H1 (cell line): ENCODE measurements at regions not wholly inside any gene's neighbourhood (a gene's known extent, or its start where the extent isn't known, plus 50 kb on each side); places are given as distances from the start of the nearest gene placed in this dataset.

ENCODE experiments used
- CTCF ChIA-PET: fragments of 300-600 bp; sonication (Branson Sonifier 250); formaldehyde crosslinking; loops from one replicate; lab custom pipeline; 2021; ENCODE audit not compliant: partially characterized antibody; lab: Charles Lee
- POLR2A ChIA-PET: fragments of 300-600 bp; sonication (Branson Sonifier 250); formaldehyde crosslinking; loops from one replicate; lab custom pipeline; 2021; ENCODE audit warnings: inconsistent platforms; ENCODE audit not compliant: partially characterized antibody; lab: Charles Lee
- DNase-seq, 2 experiments: peaks; one replicate each; pipeline versions ENCODE4 v3.0.0 to v3.0.0-alpha.2; 2010 to 2022; ENCODE audit warnings: low spot score in 2 of 2, low read depth in 1 of 2, mixed read lengths in 1 of 2
- FAIRE-seq: peaks from 2 replicates; lab custom pipeline; 2011; peaks lifted over from hg19 to GRCh38; lab: Jason Lieb, UNC
- H2AFZ ChIP-seq: 2 replicates; pipeline ENCODE4 v1.8.1; 2012; ENCODE audit warnings: low read length, inconsistent platforms
- H2AK5ac ChIP-seq: 2 replicates; pipeline ENCODE4 v1.6.1; 2013; ENCODE audit warnings: low read depth, low read length
- H2BK120ac ChIP-seq: replicated peaks from 2 replicates; pipeline ENCODE3; 2013; ENCODE audit warnings: low read depth, low read length, inconsistent platforms
- H2BK12ac ChIP-seq: 2 replicates; pipeline ENCODE4 v1.6.1; 2013; ENCODE audit warnings: low read depth, low read length
- H2BK15ac ChIP-seq: 2 replicates; pipeline ENCODE4 v1.6.1; 2013; ENCODE audit warnings: low read length
- H2BK20ac ChIP-seq: 2 replicates; pipeline ENCODE4 v1.6.1; 2013; ENCODE audit warnings: low read length
- H2BK5ac ChIP-seq: 2 replicates; pipeline ENCODE4 v1.6.1; 2013; ENCODE audit warnings: low read depth, low read length
- H3K14ac ChIP-seq: 2 replicates; pipeline ENCODE4 v1.6.1; 2013; ENCODE audit warnings: inconsistent platforms; ENCODE audit not compliant: insufficient read length
- H3K18ac ChIP-seq: 2 replicates; pipeline ENCODE4 v1.6.1; 2013; ENCODE audit warnings: low read length; ENCODE audit errors: extremely low read depth
- H3K23ac ChIP-seq: 2 replicates; pipeline ENCODE4 v1.6.1; 2013; ENCODE audit warnings: inconsistent platforms; ENCODE audit not compliant: insufficient read length
- H3K23me2 ChIP-seq: 2 replicates; pipeline ENCODE4 v1.6.1; 2013; ENCODE audit warnings: low read depth, low read length
- H3K27ac ChIP-seq: 2 replicates; pipeline ENCODE4 v1.6.1; 2011; ENCODE audit warnings: low read depth, low read length, inconsistent platforms
- H3K27me3 ChIP-seq, 4 experiments: replicated peaks in 1 of 4; 1 replicate in 1 of 4; 2 replicates in 3 of 4; pipeline versions ENCODE4 v1.6.1 to v1.8.1; 2011 to 2013; ENCODE audit warnings: low read length in 3 of 4, mild to moderate bottlenecking in 3 of 4, inconsistent platforms in 2 of 4, mixed read lengths in 2 of 4, moderate library complexity in 1 of 4; ENCODE audit not compliant: control insufficient read depth in 3 of 4, insufficient read depth in 3 of 4; ENCODE audit errors: extremely low read depth in 1 of 4
- H3K36me3 ChIP-seq, 4 experiments: 2 replicates each; pipeline versions ENCODE4 v1.6.1 to v1.8.1; 2011 to 2013; ENCODE audit warnings: mild to moderate bottlenecking in 4 of 4, low read length in 3 of 4, moderate library complexity in 2 of 4, control low read depth in 1 of 4, inconsistent platforms in 1 of 4; ENCODE audit not compliant: insufficient read depth in 4 of 4, control insufficient read depth in 2 of 4
- H3K4ac ChIP-seq: replicated peaks from 2 replicates; pipeline ENCODE3; 2013; ENCODE audit warnings: low read length, low read depth, mixed read lengths, inconsistent platforms; ENCODE audit not compliant: insufficient read length
- H3K4me1 ChIP-seq, 4 experiments: replicated peaks in 1 of 4; 1 replicate in 1 of 4; 2 replicates in 3 of 4; pipeline versions ENCODE4 v1.6.1 to v1.8.1; 2011 to 2013; ENCODE audit warnings: low read length in 3 of 4, inconsistent platforms in 2 of 4, mixed read lengths in 1 of 4; ENCODE audit not compliant: insufficient read depth in 4 of 4, control insufficient read depth in 3 of 4
- H3K4me2 ChIP-seq, 2 experiments: 2 replicates each; pipeline versions ENCODE4 v1.6.1 to v1.8.1; 2011 to 2013; ENCODE audit warnings: low read depth in 2 of 2, low read length in 2 of 2, control low read depth in 1 of 2, inconsistent platforms in 1 of 2, mild to moderate bottlenecking in 1 of 2; ENCODE audit not compliant: insufficient read depth in 1 of 2
- H3K4me3 ChIP-seq, 4 experiments: fragments of 200-600, 300-600 bp in 1 of 4; sonication (generic), shearing (Covaris generic), sonication (Bioruptor Twin) in 1 of 4; 2 replicates each; pipeline versions ENCODE4 v1.5.1 to v1.8.1; 2011 to 2016; ENCODE audit warnings: low read length in 4 of 4, low read depth in 3 of 4, control low read depth in 2 of 4, inconsistent platforms in 2 of 4, mild to moderate bottlenecking in 2 of 4, mixed read lengths in 1 of 4, moderate library complexity in 1 of 4; ENCODE audit not compliant: insufficient read depth in 2 of 4; ENCODE audit errors: extremely low read depth in 1 of 4
- H3K56ac ChIP-seq: replicated peaks from 2 replicates; pipeline ENCODE3; 2013; ENCODE audit warnings: low read depth, mild to moderate bottlenecking, mixed read lengths, low read length, inconsistent platforms; ENCODE audit not compliant: insufficient read length
- H3K79me1 ChIP-seq: 2 replicates; pipeline ENCODE4 v1.6.1; 2013; ENCODE audit warnings: low read depth, low read length, control low read depth
- H3K79me2 ChIP-seq, 2 experiments: 2 replicates each; pipeline versions ENCODE4 v1.6.1 to v1.8.1; 2012 to 2013; ENCODE audit warnings: low read length in 2 of 2, mild to moderate bottlenecking in 2 of 2, inconsistent platforms in 1 of 2; ENCODE audit not compliant: insufficient read depth in 2 of 2, control insufficient read depth in 1 of 2
- H3K9ac ChIP-seq, 4 experiments: replicated peaks in 1 of 4; 1 replicate in 1 of 4; 2 replicates in 3 of 4; pipeline versions ENCODE4 v1.6.1 to v1.8.1; 2011 to 2013; ENCODE audit warnings: low read depth in 3 of 4, low read length in 3 of 4, control low read depth in 2 of 4, mild to moderate bottlenecking in 2 of 4, moderate library complexity in 2 of 4, inconsistent platforms in 1 of 4; ENCODE audit errors: extremely low read depth in 1 of 4
- H3K9me3 ChIP-seq, 2 experiments: 2 replicates each; pipeline versions ENCODE4 v1.6.1 to v1.8.1; 2012 to 2013; ENCODE audit warnings: mild to moderate bottlenecking in 2 of 2, moderate library complexity in 2 of 2, control low read depth in 1 of 2, inconsistent platforms in 1 of 2, low read depth in 1 of 2, low read length in 1 of 2, mixed read lengths in 1 of 2; ENCODE audit not compliant: insufficient read depth in 2 of 2
- H4K20me1 ChIP-seq, 2 experiments: replicated peaks in 1 of 2; 2 replicates each; pipeline versions ENCODE3 to v1.8.1; 2011 to 2013; ENCODE audit warnings: inconsistent platforms in 2 of 2, low read length in 2 of 2, mild to moderate bottlenecking in 1 of 2; ENCODE audit not compliant: insufficient read depth in 2 of 2, control insufficient read depth in 1 of 2
- H4K5ac ChIP-seq: 2 replicates; pipeline ENCODE4 v1.6.1; 2013; ENCODE audit warnings: low read length, low read depth, mixed read lengths, inconsistent platforms; ENCODE audit not compliant: insufficient read length
- H4K8ac ChIP-seq: 2 replicates; pipeline ENCODE4 v1.8.0; 2013; ENCODE audit warnings: mild to moderate bottlenecking, moderate library complexity, low read length, inconsistent platforms; ENCODE audit not compliant: insufficient read depth; ENCODE audit errors: extremely low read depth
- H4K91ac ChIP-seq: replicated peaks from 2 replicates; pipeline ENCODE3; 2013; ENCODE audit warnings: low read length, mixed read lengths, inconsistent platforms; ENCODE audit not compliant: insufficient read length
- E2F6 ChIP-seq: IDR thresholded peaks from 2 replicates; pipeline ENCODE4 v1.6.1; 2012; ENCODE audit warnings: inconsistent platforms
- KDM1A ChIP-seq: fragments of 200-600, 300-600 bp; sonication (generic); IDR thresholded peaks from 2 replicates; pipeline ENCODE4 v1.7.1; 2016; ENCODE audit warnings: mild to moderate bottlenecking, low read length, borderline replicate concordance
- WGBS, 2 experiments: shearing (Covaris generic) in 1 of 2; methylation state at CpG; one replicate each; pipeline versions ENCODE4 v1.1.6 to v1.1.7; 2013 to 2015; ENCODE audit warnings: low lambda C conversion rate in 2 of 2, mixed read lengths in 2 of 2, inconsistent platforms in 1 of 2, low coverage in 1 of 2, missing lambda C conversion rate in 1 of 2; ENCODE audit not compliant: insufficient replicate concordance in 2 of 2, insufficient coverage in 1 of 2, insufficient read length in 1 of 2; ENCODE audit errors: extremely low coverage in 1 of 2, missing lambda C conversion rate in 1 of 2; 5-methylcytosine and 5-hydroxymethylcytosine counted together

GRCh38 chrX:20527041-20527440 lies 260.3 kb upstream of the RPS6KA3 start:
- H3K56ac ChIP-seq = no peak overlapping the region
- H3K27me3 ChIP-seq = no peaks in the 10 kb centered on the region
- ChIA-PET CTCF (interaction anchor here (0.6 to 7.5 kb wide), 9 partner anchors 10 to 1215 kb away, joined by 3 to 37 read pairs (median 3); no protein-coding TSS in a partner anchor), POLR2A (interaction anchor here (0.9 kb wide), 1 partner anchor 8 kb away, joined by 3 read pairs; no protein-coding TSS in a partner anchor)
- no peak overlapping the region for H3K27ac ChIP-seq
- H3K4me1 ChIP-seq = no peaks in the 10 kb centered on the region
- DNase-seq (no peak), FAIRE-seq (no peak)
- H3K36me3 ChIP-seq = no peaks in the 10 kb centered on the region
- no peaks in the 10 kb centered on the region for H3K9me3 ChIP-seq
- no peak overlapping the region for H4K8ac ChIP-seq
- no peak overlapping the region for H3K4ac ChIP-seq
- no peak overlapping the region for H2AFZ ChIP-seq
- no peak overlapping the region for H2BK20ac ChIP-seq
- no peak overlapping the region for H2BK5ac ChIP-seq
- no peak overlapping the region for H2BK15ac ChIP-seq
- no peaks in the 10 kb centered on the region for H3K79me1 ChIP-seq
- no peak overlapping the region for H3K23ac ChIP-seq
- no peaks in the 10 kb centered on the region for H3K23me2 ChIP-seq
- no peak overlapping the region for H2BK120ac ChIP-seq
- no peak overlapping the region for H3K14ac ChIP-seq
- H4K5ac ChIP-seq = no peak overlapping the region
- no peaks in the 10 kb centered on the region for H4K20me1 ChIP-seq
- H3K79me2 ChIP-seq = no peaks in the 10 kb centered on the region
- H3K18ac ChIP-seq = no peak overlapping the region
- WGBS, 2 experiments = 91% methylated on average over 4 of the region's 4 CpGs; no CpG with 5 or more reads in 1 of the 2 experiments
- no peak overlapping the region for H4K91ac ChIP-seq
- H3K9ac ChIP-seq = no peak overlapping the region
- no peak overlapping the region for H3K4me3 ChIP-seq
- no peak overlapping the region for H2BK12ac ChIP-seq
- no peak overlapping the region for H2AK5ac ChIP-seq
- H3K4me2 ChIP-seq = no peak overlapping the region
- TF ChIP-seq E2F6 (no peak), KDM1A (no peak)
